ENCODE measurements at regions not wholly inside any gene's neighbourhood (a gene's known extent, or its start where the extent isn't known, plus 50 kb on each side); places are given as distances from the start of the nearest gene placed in this dataset.

GRCh38 chr15:70342554-70343548, 245.1 kb upstream of the TLE3 start:
- DNase-seq: no peak

DNA sequence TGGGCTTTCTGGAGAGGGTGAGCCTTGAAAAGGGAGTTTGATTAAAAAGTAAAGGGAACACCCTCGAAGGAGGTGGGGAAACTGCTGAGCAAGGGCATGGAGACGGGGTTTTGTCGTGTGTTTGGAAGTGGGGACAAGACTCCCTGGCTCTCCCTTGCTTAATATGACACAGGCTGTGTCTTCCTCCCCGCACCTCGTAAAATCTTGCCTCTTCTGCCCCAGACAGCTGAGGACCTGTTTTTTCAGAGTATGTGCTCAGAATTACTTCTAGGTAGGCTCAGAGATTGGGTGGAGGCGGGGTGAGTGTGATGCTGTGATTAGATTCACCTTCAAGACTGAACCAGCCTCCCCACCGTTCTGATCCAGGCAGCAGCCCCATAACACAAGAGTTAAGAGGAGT, 244.4 kb upstream of the TLE3 start:
- DNase-seq: no peak

GRCh38 chr15:70341566-70341965, 243.8 kb upstream of the TLE3 start:
- DNase-seq: no peak

GRCh38 chr15:70340494-70340870, 242.8 kb upstream of the TLE3 start:
- DNase-seq: no peak

GRCh38 chr15:70339571-70340493, 242.1 kb upstream of the TLE3 start:
- DNase-seq: no peak

DNA sequence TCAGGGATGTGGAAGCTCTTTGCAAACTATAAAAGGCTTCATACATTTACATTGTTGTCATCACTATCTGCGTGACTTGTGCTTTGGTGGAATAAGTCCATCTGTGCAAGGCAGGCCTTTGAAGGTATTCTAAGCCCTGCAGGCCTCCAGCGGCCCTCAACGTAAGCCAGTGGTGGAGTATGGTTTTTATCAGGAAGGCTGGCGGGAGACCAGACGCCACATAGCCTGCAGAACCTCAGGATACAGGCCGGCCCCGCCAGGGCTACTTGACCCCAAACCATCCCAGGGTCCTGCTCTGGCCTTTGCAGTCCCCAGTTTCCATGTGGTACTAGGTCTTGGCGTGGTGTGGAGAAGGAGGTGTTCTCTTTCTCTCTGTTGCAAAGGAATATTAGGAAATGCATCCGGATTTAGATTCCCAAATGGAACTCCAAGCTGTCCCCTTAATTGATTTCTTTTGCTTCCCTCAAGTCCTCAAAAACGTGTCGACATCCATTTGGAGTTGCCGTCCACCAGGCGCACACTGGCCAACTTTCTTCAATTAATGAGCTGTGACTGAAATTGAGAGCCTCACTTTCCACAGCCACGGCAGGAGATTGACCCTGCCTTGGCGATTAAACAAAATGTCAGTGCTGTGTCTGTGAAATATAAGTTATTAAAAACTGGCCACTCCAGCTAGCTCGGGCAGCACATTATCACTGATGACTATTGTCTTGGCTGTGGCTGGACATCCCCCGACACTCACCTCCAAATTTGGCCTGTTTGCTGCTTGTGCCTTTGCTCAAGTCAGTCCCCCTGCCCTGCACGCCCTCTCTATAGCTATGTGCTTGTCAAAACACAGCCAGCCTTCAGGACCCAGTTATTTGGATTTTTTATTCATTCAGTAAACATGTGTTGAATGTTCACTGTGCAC, 239.8 kb upstream of the TLE3 start:
- DNase-seq: no peak

DNA sequence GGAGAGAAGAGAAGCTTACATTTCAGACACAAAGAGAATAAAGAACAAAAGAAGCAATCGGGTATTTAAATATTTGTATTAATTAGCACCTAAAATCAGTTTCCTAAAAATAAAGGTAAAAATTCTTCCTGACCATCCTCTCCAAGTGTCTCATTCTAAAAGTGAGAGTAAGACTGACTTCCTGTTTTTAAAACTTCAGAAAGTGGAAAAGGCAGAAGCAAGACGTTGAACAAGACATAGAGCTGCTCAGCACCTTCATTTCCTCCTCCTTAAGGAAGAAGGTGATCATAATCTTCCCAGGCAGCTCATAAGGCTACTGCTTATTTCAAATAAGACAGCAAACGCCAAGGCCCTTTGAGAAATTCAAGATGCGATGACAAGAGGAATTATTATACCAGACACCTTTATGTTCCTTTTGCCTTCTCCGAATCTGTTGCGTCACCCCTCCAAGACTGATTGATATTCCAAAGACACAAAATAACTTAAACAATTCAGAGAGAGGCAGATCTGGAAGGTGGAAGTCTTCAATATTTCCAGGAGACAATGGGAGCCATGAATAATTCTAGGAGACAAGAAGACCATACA, 238.8 kb upstream of the TLE3 start:
- no peak for DNase-seq

DNA sequence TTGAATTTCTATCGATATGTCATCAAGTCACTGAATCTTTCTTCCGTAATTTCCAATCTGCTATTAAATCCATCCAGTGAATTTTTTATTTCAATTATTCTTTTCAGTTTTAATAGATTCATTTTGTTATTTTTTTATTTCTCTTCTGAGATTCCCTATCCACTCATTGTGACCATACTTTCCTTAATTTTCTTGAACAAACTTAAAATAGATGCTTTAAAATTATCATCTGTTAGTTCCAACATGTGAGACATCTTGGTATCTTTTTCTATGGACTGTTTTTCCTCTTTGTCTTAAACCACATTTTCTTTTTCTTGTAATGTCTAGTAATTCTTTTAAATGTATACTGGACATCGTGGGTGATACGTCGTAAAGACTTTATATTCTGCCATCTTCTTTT, 236.6 kb upstream of the TLE3 start:
- no peak for DNase-seq

GRCh38 chr15:70329179-70329578, 231.5 kb upstream of the TLE3 start:
- no peak for DNase-seq

DNA sequence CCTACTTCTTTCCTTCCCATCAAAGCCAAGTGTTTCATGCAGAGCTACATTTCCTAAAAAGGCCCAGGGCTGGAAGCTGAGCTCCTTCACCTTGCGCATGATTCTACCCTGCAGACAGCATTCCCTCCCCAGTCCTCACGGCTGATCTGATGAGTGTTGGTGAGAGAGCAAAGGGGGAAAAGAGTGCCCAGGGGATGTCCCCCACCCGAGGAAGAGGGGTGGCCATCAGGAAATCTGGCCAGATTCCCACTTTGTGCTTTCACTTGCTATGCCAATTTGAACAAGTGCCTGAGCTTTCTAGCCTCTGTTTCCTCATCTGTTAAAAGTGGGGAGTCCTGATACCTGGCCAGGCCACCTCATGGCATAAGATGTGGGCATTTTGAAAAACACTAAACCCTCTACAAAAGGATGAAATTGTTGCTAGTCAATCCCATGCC, 231.0 kb upstream of the TLE3 start:
- no peak for DNase-seq

GRCh38 chr15:70327856-70328678, 230.3 kb upstream of the TLE3 start:
- peak in 2 of 14 donors; percentile 24 to 50 for DNase-seq

DNA sequence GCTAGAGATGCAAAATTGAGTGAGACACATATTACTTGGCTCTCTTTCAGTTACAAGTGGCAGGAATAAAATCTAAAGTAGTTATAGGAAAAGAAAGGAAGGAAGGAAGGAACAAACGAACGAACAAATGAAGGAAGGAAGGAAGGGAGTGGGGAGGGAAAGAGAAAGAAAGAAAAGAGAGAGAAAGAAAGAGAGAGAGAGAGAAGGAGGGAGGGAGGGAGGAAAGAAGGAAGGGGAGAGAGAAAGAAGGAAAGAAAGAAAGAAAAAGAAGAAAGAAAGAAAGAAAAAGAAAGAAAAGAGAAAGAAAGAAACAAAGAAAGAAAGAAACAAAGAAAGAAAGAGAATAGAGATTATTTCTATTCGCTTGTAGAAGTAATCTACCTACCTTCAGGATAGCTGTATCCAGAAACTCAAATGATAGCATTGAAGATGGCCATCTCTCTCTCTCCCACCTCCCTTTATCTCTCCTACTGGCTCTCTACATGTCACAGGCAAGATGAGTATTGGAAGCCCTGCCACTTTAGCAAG, 229.7 kb upstream of the TLE3 start:
- DNase-seq: no peak

GRCh38 chr15:70324001-70324974, 226.6 kb upstream of the TLE3 start:
- DNase-seq: no peak

DNA sequence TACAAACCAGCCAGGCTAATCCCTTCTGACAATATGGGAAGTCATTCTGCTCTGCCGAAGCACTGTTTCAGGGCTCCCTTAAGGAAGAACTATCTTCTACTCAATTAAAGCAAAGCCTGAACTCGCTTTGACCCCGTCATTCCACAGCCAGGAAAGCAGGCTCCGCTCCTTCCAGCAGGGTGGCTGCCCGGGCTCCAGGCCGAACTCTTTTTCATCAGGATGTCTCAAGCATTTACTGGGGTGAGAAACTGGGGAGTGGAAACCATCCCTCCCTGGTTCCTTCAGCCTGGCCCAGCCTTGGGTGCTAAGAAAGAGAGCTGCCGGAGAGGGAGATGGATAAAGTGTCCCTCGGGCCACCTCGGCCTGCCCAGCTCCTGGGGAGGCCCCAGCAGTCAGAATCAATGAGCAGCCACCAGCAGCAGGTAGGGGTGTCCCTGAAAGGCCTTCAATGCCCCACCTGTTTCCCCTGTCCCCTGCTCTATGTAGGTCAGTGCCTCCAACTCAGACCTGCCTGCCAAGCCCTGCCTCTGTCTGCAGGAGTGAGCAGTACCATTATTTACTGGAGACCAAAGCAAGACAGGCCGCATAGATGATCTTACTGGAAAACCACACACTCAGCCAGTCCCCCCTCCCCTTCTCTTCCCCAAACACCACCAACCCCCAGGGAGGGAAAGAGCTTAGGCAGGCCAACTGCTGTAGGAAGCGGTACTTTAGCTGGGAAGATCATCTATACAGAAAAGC, 225.6 kb upstream of the TLE3 start:
- DNase-seq: peak in 2 of 14 donors; percentile 23 to 73

DNA sequence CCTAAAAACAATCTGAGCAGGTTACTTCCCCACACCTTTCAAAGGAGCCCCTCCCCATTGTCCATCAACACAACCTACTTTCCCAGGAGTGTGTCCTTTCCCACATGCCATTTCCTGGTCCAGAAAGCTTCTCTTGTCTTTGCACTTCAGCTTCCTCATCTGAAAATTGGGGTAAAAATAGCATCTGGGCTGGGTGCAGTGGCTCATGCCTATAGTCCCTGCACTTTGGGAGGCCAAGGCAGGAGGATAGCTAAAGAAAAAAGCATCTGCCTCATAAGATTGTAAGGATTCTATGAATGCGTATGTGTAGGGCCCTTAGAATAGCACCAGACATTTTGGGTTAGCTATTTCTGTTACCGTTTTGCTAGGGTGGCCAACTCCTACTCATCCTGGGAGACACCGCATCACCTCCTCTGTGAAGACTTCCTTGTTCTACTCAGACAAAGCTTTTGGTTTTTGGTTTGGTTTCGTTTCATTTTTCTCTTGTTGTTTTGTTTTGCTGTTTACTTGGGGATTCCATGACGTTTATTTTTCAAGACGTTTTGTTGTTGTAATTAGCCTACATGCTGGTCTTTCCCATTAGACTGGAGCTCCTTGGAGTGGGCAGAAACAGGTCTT, 224.4 kb upstream of the TLE3 start:
- no peak for DNase-seq

DNA sequence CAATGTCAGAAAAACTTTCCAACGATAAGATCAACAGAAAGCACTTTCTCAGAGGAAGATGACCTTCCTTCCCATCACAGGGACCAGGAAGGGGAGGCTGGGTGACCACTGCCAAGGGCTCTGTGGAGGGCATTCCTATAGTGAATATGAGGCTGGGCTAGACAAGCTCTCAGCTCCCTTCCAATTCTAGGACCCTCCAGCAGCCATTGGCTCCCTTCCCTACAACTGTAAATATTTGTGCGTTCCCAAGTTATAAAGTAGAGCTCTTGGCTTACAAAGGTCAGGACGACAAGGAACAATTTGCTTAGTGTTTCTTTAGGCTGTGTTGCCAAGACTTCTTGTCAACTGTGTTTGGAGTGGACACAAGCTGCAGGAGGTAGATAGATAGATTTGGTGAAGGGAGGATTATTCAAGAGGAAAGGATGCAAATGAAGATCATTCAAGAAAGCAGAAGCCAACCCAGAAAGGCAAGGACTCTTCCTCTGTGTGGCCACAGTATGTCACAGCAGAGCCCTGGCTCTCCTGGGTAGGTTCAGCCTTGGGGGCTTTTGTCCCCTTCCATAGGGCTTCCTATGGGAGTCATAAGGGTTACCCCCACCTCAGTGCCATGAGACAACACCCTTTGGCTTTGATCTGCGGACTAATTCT, 223.6 kb upstream of the TLE3 start:
- no peak for DNase-seq

- no peak for DNase-seq
These were observed 222.8 kb upstream of the TLE3 start for GRCh38 chr15:70320482-70320881.

DNA sequence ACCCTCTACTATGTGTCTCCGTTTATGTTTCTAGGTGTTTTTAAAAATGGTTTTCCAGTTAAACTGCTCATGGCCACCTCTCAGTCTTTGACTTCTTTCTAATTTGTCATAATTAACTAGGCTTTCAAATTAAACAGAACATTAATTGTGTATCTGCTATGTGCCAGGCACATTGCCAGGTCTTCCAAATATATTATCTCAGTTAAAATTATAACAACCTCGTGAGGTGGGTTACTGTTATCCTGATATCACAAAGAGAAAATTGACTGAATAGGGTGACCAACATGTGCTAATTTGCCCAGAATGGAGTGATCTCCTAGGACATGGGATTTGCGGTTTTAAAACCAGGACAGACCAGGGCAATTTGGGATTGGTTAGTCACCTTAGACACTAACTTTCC, 222.4 kb upstream of the TLE3 start:
- no peak for DNase-seq

Measured in C1 segment of cervical spinal cord (tissue), 14 donors.